ENCODE measurements at regions not wholly inside any gene's neighbourhood (a gene's known extent, or its start where the extent isn't known, plus 50 kb on each side); places are given as distances from the start of the nearest gene placed in this dataset.

GRCh38 chr3:106281221-106281620, 412.4 kb upstream of the CBLB start:
- Histone ChIP-seq H3K9ac (ENCODE audit: low read depth, low read length, poor library complexity, severe bottlenecking) (no peak overlapping the region), H3K4me2 (ENCODE audit: low read depth, low read length, poor library complexity, severe bottlenecking) (no peak overlapping the region), H3K36me3 (ENCODE audit: insufficient read depth, low read length) (no peaks in the 10 kb centered on the region), H3K79me2 (ENCODE audit: insufficient read depth, low read length) (no peaks in the 10 kb centered on the region), H3K9me3 (ENCODE audit: insufficient read depth, low read depth, low read length) (no peaks in the 10 kb centered on the region), H3K27me3 (ENCODE audit: insufficient read depth, low read length, poor library complexity, severe bottlenecking) (no peaks in the 10 kb centered on the region), H3K9me2 (replicated peaks; ENCODE audit: low read depth, low read length) (no peaks in the 10 kb centered on the region), H3F3A (ENCODE audit: low read depth) (peaks cover 3% of the 10 kb centered on the region; the same call in 1 of the 2 replicates), H3K4me3 (ENCODE audit: low read length, poor library complexity, severe bottlenecking) (no peak overlapping the region), H3K4me1 (ENCODE audit: insufficient read depth, low read length, poor library complexity, severe bottlenecking) (peaks cover 18% of the 10 kb centered on the region), H2AFZ (ENCODE audit: low read length) (no peak overlapping the region), H4K20me1 (ENCODE audit: insufficient read depth, low read length, poor library complexity, severe bottlenecking) (no peaks in the 10 kb centered on the region)
- TF ChIP-seq CTCF (conservative IDR thresholded peaks at IDR 0.05; ENCODE audit: low read length) (no peak), EZH2phosphoT487 (IDR thresholded peaks at IDR 0.05; ENCODE audit: borderline replicate concordance) (no peak)

GRCh38 chr3:106282943-106283342, 414.1 kb upstream of the CBLB start:
- Histone ChIP-seq H3K36me3 (ENCODE audit: insufficient read depth, low read length) (no peaks in the 10 kb centered on the region), H3K4me3 (ENCODE audit: low read length, poor library complexity, severe bottlenecking) (no peak overlapping the region), H2AFZ (ENCODE audit: low read length) (no peak overlapping the region), H3F3A (ENCODE audit: low read depth) (no peaks in the 10 kb centered on the region), H3K9me3 (ENCODE audit: insufficient read depth, low read depth, low read length) (no peaks in the 10 kb centered on the region), H3K27me3 (ENCODE audit: insufficient read depth, low read length, poor library complexity, severe bottlenecking) (no peaks in the 10 kb centered on the region), H3K79me2 (ENCODE audit: insufficient read depth, low read length) (no peaks in the 10 kb centered on the region), H4K20me1 (ENCODE audit: insufficient read depth, low read length, poor library complexity, severe bottlenecking) (no peaks in the 10 kb centered on the region), H3K4me1 (ENCODE audit: insufficient read depth, low read length, poor library complexity, severe bottlenecking) (peaks cover 5% of the 10 kb centered on the region), H3K4me2 (ENCODE audit: low read depth, low read length, poor library complexity, severe bottlenecking) (no peak overlapping the region), H3K9me2 (replicated peaks; ENCODE audit: low read depth, low read length) (no peaks in the 10 kb centered on the region), H3K9ac (ENCODE audit: low read depth, low read length, poor library complexity, severe bottlenecking) (no peak overlapping the region)
- TF ChIP-seq CTCF (conservative IDR thresholded peaks at IDR 0.05; ENCODE audit: low read length) (no peak), EZH2phosphoT487 (IDR thresholded peaks at IDR 0.05; ENCODE audit: borderline replicate concordance) (no peak)

- no peak overlapping the region for H3K9ac ChIP-seq (ENCODE audit: low read depth, low read length, poor library complexity, severe bottlenecking)
- H3K79me2 ChIP-seq (ENCODE audit: insufficient read depth, low read length): no peaks in the 10 kb centered on the region
- H3K36me3 ChIP-seq (ENCODE audit: insufficient read depth, low read length): no peaks in the 10 kb centered on the region
- no peaks in the 10 kb centered on the region for H3K27me3 ChIP-seq (ENCODE audit: insufficient read depth, low read length, poor library complexity, severe bottlenecking)
- TF ChIP-seq EZH2phosphoT487 (IDR thresholded peaks at IDR 0.05; ENCODE audit: borderline replicate concordance) (no peak), CTCF (conservative IDR thresholded peaks at IDR 0.05; ENCODE audit: low read length) (no peak)
- H4K20me1 ChIP-seq (ENCODE audit: insufficient read depth, low read length, poor library complexity, severe bottlenecking): no peaks in the 10 kb centered on the region
- H3F3A ChIP-seq (ENCODE audit: low read depth): no peaks in the 10 kb centered on the region
- no peak overlapping the region for H2AFZ ChIP-seq (ENCODE audit: low read length)
- no peak overlapping the region for H3K4me3 ChIP-seq (ENCODE audit: low read length, poor library complexity, severe bottlenecking)
- no peak overlapping the region for H3K4me2 ChIP-seq (ENCODE audit: low read depth, low read length, poor library complexity, severe bottlenecking)
- no peaks in the 10 kb centered on the region for H3K9me2 ChIP-seq (replicated peaks; ENCODE audit: low read depth, low read length)
- H3K4me1 ChIP-seq (ENCODE audit: insufficient read depth, low read length, poor library complexity, severe bottlenecking): no peaks in the 10 kb centered on the region
- H3K9me3 ChIP-seq (ENCODE audit: insufficient read depth, low read depth, low read length): no peaks in the 10 kb centered on the region
These were observed 420.0 kb upstream of the CBLB start for GRCh38 chr3:106288781-106289180.
